ENCODE measurements at regions not wholly inside any gene's neighbourhood (a gene's known extent, or its start where the extent isn't known, plus 50 kb on each side); places are given as distances from the start of the nearest gene placed in this dataset.

DNA sequence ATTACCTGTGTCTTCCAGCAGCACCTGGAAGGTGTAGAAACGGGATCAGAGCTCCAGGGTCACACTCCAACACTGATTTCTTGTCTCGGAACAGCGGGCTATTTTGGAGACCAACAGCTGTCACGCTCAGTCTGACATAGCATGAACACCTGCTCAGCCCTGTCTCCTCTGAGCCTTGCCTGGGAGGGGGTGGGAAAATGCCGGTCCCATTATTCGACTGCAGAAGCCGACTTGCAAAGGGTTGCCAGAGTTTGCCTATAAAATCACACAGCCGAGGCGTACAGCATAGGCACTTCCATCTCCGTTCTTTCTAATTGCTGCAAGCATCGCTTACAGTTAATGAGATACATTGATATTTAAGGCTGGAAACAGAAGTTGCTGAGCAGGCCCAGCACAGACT lies 300.8 kb upstream of the MSX2 start:
- Histone ChIP-seq H3K9me3 (no peaks in the 10 kb centered on the region), H3K4me1 (peaks cover 0 to 8% (median 3%) of the 10 kb centered on the region in 4 donors), H3K27ac (no peak overlapping the region), H3K4me3 (no peak overlapping the region), H3K27me3 (peaks cover 0 to 26% of the 10 kb centered on the region in 2 donors), H3K36me3 (no peaks in the 10 kb centered on the region)
- DNase-seq: no peak
- TF ChIP-seq, protein P1, sequence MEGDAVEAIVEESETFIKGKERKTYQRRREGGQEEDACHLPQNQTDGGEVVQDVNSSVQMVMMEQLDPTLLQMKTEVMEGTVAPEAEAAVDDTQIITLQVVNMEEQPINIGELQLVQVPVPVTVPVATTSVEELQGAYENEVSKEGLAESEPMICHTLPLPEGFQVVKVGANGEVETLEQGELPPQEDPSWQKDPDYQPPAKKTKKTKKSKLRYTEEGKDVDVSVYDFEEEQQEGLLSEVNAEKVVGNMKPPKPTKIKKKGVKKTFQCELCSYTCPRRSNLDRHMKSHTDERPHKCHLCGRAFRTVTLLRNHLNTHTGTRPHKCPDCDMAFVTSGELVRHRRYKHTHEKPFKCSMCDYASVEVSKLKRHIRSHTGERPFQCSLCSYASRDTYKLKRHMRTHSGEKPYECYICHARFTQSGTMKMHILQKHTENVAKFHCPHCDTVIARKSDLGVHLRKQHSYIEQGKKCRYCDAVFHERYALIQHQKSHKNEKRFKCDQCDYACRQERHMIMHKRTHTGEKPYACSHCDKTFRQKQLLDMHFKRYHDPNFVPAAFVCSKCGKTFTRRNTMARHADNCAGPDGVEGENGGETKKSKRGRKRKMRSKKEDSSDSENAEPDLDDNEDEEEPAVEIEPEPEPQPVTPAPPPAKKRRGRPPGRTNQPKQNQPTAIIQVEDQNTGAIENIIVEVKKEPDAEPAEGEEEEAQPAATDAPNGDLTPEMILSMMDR (IDR thresholded peaks at IDR 0.05): no peak
- intact Hi-C loops (cut with DNase I; ENCODE audit: low total_unique reads): loop anchor here (10.0 kb wide), 1 partner anchor 511 kb away; no protein-coding TSS in a partner anchor

DNA sequence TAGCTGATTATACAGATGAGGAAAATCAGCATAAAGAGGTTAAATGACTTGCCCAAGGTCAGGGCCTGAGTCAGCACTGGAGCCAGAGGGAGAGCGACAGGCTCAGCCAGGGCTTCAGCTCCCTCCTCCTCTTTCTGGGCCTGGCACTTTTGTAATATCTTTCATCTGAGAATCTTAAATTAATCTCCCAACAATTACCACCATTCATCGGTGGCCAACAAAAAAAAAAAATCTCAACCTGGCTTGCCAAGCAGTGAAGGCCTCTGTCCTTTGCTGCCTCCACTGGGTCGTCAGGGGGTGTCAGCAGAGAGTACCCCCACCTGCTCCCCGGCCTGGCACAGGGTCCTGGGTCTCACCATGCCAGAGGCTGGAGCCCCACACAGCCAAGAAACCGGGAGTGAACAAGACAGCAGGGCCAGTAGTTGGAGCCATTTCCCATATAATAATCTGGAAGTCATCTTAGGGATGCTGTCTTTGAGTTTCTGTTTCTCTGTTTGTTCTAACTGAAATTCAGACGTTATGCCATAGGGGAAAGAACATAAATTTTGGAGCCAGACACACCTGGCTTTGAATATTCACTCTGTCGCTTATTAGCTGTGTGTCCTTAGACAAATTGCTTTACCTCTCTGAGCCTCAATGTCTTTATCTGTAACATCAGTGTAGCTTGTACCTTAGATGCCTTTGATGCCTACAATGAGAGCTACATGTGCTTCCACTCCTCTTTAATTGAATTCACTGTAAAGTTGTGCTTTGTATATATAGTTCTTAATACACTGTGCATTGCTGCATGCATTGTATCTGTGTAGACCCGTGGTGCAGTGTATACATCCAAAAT lies 299.9 kb upstream of the MSX2 start:
- no peaks in the 10 kb centered on the region for H3K36me3 ChIP-seq
- no peaks in the 10 kb centered on the region for H3K4me1 ChIP-seq
- H3K4me3 ChIP-seq: no peak overlapping the region
- intact Hi-C loops (cut with DNase I; ENCODE audit: low total_unique reads): loop anchor here (10.0 kb wide), 1 partner anchor 510 kb away; no protein-coding TSS in a partner anchor
- TF ChIP-seq, protein P1 (IDR thresholded peaks at IDR 0.05): no peak
- H3K27me3 ChIP-seq: peaks cover 0 to 26% of the 10 kb centered on the region in 2 donors
- H3K9me3 ChIP-seq: no peaks in the 10 kb centered on the region
- no peak overlapping the region for H3K27ac ChIP-seq
- DNase-seq: no peak

DNA sequence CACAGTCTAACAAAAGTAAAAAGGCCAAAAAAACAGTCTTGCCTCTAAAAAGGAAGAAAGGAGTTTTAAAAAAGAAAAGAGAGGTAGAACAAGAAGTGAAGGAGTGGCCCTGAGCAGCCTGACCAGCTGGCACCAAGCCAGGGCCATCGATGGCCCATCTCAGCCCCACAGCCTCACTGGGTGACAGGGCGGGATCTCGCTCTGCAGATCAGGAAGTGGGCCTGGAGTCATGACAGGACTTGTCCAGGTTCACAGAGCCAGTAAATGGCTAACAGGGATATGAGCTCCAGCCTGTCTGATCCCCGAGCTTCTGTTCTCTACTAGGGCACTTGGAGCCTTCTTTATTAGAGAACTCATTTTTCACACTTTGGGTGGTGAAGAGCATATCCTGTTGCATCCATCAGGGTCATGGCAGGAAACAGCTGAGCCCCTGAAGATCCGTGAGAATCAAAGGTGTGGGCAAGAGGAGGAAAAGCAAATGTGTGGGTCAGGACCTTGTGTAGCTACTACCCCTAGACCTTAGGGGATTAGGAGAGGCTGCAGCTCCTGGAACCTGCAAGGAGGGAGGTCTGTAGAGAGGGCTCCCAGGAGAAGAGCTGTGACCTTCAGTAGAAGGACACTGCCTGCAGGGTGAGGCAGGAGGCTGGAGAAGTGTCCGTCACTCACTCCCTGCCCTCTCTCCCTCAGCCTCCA lies 299.0 kb upstream of the MSX2 start:
- H3K36me3 ChIP-seq: no peaks in the 10 kb centered on the region
- H3K27ac ChIP-seq: no peak overlapping the region
- intact Hi-C loops (cut with DNase I; ENCODE audit: low total_unique reads): loop anchor here (10.0 kb wide), 1 partner anchor 509 kb away; no protein-coding TSS in a partner anchor
- DNase-seq: no peak
- peaks cover 0 to 22% of the 10 kb centered on the region in 2 donors for H3K27me3 ChIP-seq
- no peaks in the 10 kb centered on the region for H3K9me3 ChIP-seq
- H3K4me3 ChIP-seq: no peak overlapping the region
- TF ChIP-seq, protein P1 (IDR thresholded peaks at IDR 0.05): no peak
- H3K4me1 ChIP-seq: no peaks in the 10 kb centered on the region

DNA sequence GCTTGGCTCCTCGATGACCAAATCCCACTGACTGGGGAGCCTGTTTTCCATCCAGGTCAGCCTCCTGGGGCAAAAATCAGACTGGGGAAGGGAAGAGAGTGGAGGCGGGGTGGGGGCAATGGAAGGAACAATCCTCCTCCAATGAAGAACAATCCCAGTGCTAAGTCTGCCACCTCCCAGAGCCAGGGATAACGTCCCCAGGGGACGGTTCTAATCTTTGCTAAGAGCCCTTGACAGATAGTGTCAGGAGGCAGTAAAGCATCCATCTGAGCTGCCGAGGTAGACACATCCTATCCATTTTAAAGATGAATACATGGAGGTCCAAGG lies 298.5 kb upstream of the MSX2 start:
- H3K27me3 ChIP-seq: peaks cover 0 to 21% of the 10 kb centered on the region in 2 donors
- no peaks in the 10 kb centered on the region for H3K36me3 ChIP-seq
- no peaks in the 10 kb centered on the region for H3K9me3 ChIP-seq
- H3K4me1 ChIP-seq: no peaks in the 10 kb centered on the region
- TF ChIP-seq, protein P1 (IDR thresholded peaks at IDR 0.05): no peak
- H3K27ac ChIP-seq: no peak overlapping the region
- no peak for DNase-seq
- no peak overlapping the region for H3K4me3 ChIP-seq
- intact Hi-C loops (cut with DNase I; ENCODE audit: low total_unique reads): loop anchor here (10.0 kb wide), 1 partner anchor 509 kb away; no protein-coding TSS in a partner anchor

DNA sequence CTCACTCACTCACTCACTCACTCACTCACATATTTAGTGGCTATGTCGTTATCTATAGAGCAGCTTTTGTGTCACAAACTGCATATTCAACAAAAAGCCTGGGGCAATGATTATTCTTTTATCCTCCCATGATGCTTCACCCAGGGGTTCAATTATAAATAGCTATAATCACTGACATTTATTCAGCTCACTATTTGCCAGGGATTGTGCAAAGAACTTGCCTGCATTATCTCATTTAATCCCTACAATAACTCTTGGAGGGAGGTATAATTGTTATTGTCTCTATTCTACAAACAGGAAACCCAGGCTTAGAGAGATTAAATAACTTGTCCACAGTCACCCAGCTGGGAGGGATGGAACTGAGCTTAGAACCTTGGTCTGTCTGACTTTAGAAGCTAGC lies 298.0 kb upstream of the MSX2 start:
- Histone ChIP-seq H3K9me3 (no peaks in the 10 kb centered on the region), H3K4me1 (no peaks in the 10 kb centered on the region), H3K27ac (no peak overlapping the region), H3K4me3 (no peak overlapping the region), H3K27me3 (peaks cover 0 to 20% of the 10 kb centered on the region in 2 donors), H3K36me3 (no peaks in the 10 kb centered on the region)
- intact Hi-C loops (cut with DNase I; ENCODE audit: low total_unique reads): loop anchor here (10.0 kb wide), 1 partner anchor 508 kb away; no protein-coding TSS in a partner anchor
- TF ChIP-seq, protein P1 (IDR thresholded peaks at IDR 0.05): no peak
- DNase-seq: no peak
